GM04503 (cell line): ENCODE measurements at regions not wholly inside any gene's neighbourhood (a gene's known extent, or its start where the extent isn't known, plus 50 kb on each side); places are given as distances from the start of the nearest gene placed in this dataset.
A peak's percentile ranks its signal among the peaks of the same experiment; 100 is the strongest.
"Not testable (repeated sequence)": the region's sequence is repeated elsewhere in the genome, so short reads cannot be mapped to it uniquely, and the experiment has no call there.

Experiments
- DNase-seq: peaks from one replicate; pipeline ENCODE4 v3.0.0-alpha.2; 2012; ENCODE audit warnings: low read depth

DNA sequence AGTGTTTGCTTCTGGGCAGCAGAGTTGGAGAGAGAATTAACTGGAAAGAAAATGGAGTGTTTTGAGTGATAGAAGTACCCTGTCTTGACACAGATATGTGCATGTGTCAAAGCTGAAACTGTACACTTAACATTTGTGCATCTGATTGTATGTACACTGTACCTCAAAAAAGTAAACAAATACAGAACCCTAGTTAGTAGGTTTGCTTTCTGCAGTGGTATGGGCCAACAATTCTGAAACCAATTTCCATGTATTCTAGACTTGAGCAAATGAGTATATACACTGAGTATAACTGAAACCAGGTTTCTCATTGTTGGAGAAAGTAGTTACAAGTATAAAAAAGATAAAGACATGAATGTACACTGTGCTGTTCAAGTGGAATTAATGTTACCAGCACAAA is 52.4 kb downstream of the ELAPOR2 start:
- DNase-seq, result no peak

DNA sequence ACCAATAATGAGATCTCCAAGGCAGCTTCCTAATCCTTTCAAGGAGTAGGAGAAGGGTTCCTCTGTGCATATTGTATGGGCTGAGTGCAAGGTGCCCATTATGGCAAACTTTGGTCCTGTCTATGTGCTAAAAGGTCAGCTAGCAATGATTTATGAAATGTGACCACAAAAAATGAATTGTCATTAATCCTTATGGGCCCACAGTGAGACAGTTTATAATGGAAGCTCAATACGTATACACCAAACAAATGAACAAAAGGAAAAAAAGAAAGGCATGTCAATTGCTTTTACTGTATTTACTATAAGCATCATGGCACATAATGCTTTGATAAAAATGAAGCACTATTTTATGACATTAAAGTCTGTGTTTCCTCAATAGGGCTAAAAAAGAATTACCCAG is 54.5 kb downstream of the ELAPOR2 start:
- no peak for DNase-seq

DNA sequence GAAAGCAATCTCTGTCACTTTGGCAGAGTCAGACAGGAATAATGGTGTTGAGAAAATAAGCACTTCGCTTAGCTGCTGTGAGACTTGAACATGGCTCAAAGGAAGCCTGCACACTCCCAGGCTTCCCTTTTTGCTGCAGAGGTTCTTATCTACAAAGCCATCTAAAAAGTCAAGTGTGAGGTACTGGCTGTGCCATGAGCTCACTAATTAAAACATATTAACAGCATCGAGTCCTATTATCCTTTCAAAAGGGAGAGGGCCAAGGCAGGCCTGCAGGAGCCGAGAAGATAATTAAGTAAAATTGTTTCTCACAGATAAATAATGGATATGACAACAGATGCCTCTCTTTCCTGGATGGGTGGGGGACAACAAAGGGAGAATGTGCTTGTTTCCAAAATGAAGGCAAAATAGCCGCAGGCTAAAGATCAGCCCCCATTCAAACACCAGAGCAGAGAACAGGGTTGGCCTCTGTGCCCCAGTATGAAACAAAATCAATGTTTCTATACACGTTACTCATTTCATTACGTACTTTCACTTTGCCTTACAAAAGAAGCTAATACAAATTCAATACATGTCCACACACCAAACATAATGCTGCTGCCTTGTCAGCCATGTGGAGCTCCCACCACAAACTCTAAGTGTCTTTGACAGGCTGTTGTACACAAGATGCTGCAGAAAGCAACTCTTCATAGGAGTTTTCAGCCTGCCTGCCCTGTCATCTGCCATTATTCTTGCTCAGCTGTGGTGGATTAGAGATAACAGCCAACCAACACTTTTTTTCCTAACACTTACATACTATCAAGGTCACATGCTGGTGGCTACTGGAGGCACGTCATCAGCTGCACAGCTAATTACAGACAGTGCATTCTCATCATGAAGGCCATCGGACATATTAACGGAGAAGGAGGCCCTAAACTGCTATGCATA is 55.3 kb downstream of the ELAPOR2 start:
- no peak for DNase-seq

DNA sequence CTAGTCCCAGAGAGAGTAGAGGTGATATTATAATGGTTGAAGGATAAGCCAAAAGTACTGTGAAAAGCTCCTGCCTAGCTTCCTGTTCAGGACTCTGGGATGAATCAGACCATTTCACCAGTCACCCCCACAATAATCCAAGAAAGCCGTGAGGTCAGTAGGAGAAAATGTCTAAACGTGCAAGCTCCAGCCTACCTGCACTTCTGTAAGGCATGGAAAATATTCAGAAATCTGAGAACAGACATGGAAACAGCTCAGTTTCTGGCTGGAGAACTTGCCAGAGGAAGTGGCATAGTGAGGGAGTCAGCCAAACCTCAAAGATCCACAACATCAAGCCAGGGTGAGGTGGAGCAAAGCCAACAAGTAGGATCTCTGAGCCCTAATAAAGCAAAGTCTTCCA is 58.2 kb downstream of the ELAPOR2 start:
- peak; percentile 39 for DNase-seq

DNA sequence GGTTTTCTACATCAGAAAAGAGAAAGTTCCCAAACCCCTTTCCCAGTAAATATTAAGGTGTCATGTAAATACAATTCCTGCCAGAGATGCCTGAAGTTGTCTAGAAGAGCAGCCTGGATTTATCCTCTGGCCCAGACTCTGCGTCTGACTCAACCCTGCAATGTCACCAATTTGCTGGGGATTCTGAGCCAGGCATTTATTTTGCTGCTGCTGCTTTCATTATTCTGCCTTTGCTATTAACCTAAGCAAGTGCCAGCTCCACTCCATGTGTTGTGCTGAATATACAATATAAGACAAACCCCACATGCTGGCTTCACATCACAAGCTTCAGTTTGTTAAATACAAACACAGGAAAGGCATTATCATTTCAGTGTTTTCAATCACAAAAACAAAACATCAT is 59.1 kb downstream of the ELAPOR2 start:
- DNase-seq, result peak; percentile 9

DNA sequence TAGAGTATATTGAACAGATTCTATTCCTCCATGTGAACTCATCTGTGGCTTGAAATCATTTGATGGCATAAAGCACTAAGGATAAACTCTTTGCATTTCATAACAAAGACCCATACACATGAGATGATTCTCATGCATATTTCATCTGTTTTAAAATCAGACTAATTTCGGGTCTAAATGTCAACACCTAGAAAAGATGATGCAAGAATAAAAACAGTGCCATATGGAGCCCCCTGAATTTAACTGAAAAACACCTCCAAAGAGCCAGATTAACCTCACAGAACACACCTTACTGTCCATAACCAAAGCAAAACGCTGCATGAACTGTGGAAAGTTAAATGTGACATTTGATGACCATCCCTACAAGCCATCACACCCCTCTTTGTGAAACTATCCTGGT is 59.7 kb downstream of the ELAPOR2 start:
- no peak for DNase-seq

DNA sequence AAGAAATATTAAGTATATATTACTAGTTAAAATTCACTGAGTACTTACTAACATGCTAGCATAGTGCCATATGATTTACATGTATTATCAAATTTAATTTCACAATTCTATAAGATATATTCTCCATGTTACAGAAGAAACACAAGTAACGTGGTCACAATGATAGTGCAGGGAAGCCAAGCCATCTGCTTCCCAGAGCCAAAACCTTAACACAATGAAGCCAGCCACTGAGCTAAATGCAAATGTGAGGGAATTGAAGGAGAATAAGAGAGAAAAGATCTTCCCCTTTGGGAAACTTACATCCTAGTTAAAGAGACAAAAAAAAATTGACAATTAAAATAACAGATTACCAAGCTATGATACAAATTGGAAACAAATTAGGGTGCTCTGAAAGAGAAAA is 63.6 kb downstream of the ELAPOR2 start:
- no peak for DNase-seq

DNA sequence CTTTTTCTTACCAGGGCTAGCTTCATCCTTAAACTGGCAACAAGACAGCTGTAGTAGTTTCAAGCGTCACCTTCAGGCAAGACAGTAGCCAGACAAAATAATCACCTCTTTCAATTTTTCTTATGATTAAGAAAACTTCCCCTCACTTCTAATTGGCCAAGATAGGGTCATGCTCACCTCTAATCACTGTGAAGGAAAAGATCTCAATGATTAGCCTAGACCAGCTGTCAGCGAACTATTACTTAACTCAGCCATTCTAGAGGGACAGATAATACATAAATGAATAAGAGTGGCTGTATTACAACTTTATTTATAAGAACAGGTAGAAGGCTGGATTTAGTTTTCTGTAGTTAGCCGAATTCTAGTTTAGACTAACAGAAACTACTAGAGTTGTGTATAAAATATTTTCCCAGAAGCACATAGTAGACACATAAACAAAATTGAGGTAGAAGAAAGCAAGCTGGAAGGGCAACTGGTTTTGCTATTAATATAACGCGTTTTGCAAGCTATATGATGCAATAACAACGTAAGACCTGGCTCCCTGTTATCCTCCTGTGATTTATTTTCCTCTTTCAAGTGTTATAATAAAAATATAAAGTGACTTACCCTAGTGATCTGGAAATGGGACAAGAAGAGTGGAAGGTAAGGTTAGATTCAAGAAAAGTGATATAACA is 64.3 kb downstream of the ELAPOR2 start:
- DNase-seq, result no peak

DNA sequence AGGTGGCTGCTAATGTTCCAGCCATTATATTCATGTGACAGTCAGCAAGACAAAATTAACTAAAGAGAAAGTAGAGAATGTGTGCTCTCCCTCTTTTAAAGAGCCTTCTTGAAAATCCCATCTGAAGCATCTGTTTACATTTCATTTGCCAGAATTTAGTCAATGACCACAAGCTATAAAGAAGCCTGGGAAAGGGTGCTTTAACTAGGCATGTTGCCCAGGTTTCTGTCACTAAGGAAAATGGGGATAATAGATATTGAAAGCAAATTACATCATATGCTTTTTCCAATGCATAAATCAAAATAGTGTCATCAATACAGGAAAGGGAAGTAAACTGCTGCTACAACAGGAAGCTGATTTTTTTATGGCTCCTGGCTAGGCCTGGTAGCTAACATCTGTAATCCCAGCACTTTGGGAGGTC is 67.7 kb downstream of the ELAPOR2 start:
- DNase-seq, result peak; percentile 62

DNA sequence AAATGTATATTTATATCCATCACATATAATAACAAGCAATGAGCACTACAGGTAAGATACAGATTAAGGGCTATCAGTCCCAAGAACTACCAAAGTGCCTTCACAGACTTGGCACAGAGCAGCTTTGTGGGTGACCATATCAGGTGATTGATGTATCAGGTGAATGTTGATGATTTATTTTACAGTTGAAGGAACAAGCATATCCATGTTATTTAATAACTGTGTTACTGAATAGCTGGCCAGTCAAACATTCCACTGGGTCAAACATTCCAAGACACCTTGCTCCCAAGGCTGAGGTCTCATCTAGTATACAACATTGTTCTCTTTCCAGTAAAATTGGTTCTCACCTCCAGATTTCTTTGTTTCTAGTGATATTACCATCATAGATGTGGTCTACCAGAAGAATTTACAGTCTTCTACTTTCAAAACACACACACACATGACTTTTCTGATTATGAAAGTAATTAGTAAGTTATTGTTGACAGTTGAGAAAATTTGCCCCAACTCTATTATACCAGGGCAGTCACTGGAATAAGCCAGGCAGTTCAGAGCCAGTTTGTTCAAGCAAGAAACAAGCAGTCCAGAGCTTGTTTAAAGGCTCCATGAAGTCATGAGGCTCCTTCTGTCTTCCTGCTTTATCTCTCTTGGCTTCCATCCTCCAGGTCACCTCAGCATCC is 68.2 kb downstream of the ELAPOR2 start:
- DNase-seq, result no peak

DNA sequence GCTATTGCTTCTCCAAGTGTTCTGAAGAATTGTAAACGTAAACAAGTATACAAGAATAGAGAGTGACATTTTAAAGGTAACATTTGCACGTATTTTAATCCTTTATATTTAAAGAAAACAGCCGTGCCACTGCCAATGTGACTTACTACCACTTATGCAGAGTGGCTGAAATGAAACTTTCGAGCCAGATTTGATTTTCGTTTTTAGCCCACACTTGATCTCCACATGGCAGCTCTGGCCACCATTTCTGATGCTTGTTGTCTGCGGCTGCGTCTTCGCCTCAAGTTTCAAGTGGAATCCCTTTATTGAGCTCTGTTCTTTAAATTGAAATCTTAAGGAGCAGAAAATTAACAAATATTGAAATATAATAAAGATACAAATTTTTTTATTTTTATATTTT is 70.0 kb downstream of the ELAPOR2 start:
- DNase-seq, result no peak

DNA sequence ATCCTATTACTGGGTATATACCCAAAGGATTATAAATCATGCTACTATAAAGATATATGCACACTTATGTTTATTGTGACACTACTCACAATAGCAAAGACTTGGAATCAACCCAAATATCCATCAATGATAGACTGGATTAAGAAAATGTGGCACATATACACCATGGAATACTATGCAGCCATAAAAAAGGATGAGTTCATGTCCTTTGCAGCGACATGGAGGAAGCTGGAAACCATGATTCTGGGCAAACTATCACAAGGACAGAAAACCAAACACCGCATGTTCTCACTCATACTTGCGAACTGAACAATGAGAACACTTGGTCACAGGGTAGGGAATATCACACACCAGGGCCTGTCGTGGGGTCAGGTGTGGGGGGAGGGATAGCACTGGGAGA is 71.6 kb downstream of the ELAPOR2 start:
- not testable (repeated sequence) for DNase-seq

DNA sequence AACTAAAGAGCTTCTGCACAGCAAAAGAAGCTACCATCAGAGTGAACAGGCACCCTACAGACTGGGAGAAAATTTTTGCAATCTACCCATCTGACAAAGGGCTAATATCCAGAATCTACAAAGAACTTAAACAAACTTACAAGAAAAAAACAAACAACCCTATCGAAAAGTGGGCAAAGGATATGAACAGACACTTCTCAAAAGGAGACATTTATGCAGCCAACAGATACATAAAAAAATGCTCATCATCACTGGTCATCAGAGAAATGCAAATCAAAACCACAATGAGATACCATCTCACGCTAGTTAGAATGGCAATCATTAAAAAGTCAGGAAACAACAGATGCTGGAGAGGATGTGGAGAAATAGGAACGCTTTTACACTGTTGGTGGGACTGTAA is 72.1 kb downstream of the ELAPOR2 start:
- not testable (repeated sequence) for DNase-seq

DNA sequence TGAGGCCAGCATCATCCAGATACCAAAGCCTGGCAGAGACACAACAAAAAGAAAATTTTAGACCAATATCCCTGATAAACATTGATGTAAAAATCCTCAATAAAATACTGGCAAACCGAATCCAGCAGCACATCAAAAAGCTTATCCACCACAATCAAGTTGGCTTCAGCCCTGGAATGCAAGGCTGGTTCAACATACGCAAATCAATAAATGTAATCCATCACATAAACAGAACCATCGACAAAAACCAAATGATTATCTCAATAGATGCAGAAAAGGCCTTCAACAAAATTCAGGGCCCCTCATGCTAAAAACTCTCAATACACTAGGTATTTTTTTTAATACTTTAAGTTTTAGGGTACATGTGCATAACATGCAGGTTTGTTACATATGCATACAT is 74.1 kb downstream of the ELAPOR2 start:
- DNase-seq, result not testable (repeated sequence)

DNA sequence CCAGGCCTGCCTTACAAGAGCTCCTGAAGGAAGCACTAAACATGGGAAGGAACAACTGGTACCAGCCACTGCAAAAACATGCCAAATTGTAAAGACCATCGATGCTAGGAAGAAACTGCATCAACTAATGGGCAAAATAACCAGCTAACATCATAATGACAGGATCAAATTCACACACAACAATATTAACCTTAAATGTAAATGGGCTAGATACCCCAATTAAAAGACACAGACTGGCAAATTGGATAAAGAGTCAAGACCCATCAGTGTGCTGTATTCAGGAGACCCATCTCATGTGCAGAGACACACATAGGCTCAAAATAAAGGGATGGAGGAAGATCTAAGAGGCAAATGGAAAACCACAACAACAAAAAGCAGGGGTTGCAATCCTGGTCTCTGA is 75.8 kb downstream of the ELAPOR2 start:
- DNase-seq, result not testable (repeated sequence)

DNA sequence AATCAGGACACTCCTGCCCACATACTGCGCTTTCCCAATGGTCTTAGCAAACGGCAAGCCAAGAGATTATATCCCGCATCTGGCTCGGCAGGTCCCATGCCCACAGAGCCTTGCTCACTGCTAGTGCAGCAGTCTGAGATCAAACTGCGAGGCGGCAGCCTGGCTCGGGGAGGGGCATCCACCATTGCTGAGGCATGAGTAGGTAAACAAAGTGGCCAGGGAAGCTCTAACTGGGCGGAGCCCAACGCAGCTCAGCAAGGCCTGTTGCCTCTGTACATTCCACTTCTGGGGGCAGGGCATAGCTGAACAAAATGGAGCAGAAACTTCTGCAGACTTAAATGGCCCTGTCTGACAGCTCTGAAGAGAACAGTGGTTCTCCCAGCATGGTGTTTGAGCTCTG is 77.5 kb downstream of the ELAPOR2 start:
- DNase-seq, result not testable (repeated sequence)

DNA sequence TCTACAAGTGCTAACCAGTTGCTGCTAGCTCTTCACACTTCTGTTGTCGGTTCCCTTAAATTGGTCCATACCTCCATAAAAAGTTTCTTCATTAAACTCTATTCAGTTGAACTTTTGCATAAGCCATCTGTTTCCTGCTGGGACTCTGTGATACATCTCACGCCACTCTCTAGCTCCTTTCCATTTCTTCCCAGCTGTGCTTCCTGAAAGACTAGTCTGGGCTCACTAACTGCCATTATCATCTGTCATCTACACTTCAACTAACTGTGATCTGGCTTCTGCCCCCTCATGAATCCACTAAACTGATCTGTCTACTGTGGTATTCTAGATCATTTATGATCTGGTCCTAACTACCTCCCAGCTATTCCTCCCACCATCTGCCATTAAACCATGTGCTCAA is 78.3 kb downstream of the ELAPOR2 start:
- no peak for DNase-seq

DNA sequence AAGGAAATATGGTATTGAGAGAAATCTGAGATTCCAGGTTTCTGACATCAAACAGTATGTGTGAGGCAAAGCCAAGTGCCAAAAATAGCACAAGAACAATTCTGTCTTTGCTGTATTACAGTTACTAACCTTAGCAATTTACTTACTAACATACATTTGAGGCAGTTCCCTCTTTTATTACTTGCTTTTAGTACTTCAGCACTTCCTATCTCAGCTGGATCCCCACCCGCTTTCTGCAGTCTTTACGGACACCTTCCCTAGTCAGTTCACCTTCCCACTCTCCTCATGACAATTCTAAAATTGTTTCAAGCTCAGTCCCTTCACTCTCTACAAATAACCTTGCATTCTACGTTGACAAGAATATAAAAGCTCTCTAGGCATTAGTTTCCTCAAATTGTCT is 79.2 kb downstream of the ELAPOR2 start:
- no peak for DNase-seq

DNA sequence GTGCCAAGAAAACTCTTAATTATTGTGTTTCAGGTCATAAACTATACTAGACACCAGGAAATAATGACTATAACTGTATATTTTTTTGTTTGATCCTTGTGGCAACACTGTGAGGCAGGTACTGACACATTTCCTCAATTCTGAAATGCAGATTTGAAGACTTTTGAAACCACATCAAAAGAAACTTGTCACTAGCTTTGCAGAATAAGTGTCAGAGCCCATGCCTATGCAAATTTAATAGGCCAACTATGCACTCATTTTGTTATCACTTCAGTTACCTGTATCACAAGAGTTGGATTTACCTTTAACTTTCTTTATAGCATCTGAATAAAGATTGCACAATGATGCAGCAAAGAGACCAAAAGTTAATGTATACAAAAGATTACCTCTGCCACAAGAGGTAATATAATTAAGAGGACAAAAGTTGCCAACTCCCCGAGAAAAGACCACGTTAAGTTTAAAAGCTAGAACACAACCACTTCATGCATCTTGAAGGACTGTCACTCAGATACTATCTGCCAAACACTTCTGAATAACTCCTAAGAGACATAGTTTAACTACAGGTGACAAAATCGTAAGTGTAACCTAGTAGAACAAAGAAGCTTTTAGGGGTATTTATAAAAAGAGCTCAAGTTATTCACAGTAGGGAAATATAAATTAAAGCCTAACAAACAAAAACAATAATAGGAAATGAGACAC is 80.5 kb downstream of the ELAPOR2 start:
- DNase-seq, result no peak

DNA sequence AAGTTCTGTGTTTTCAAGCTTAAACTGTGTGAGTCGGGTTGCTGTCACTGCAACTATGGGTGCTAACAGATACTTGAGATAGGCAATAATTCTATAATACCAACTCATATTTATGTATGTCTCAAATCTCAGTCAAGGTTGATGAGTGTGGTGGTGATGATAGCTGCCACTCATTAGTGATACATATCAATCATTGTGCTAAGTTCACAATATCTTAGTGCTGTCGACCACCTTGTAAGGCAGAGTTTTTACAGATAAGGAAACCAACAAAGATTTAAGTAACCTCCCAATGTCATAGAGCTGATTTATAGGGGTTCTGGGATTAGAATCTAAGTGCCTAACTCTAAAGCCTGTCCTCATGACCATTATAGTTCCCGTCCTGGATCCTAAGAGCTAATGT is 82.5 kb downstream of the ELAPOR2 start:
- DNase-seq, result no peak

DNA sequence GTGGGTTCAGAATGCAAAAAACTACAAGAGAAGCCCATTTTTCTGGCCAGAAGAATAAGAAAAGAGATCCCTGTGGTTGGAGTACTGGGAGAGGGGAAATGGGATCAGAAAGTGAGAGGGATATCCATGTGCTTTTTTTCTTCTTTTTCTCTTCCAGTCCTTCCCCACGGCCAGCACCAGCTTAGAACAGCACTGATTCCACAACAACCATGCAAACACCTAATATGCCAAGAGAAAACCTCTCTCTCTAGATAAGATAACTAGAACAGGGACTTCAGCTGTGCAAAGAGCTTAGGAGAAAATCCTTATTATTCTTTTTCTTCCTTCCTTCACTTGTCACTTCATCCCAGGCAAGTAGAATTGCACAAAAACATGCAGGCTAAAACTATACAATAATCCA is 83.5 kb downstream of the ELAPOR2 start:
- no peak for DNase-seq

DNA sequence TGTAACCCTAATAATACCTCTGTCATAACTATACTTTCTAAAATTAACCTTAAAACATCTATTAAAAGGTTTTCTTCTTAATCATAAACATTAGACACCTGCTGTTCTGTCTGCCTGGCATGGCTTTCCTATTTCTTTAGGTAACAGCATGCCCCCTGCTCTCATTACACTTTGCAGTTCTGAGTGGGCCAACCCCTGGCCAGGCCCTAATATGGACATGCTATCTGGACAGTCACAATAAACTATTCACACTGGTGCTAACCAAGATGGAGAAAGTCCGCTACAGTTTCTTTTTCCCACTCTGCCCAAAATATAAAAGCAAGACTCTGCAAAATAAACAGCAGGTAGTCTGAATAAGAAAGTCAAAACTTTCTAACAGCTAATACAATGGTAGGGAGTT is 84.0 kb downstream of the ELAPOR2 start:
- DNase-seq, result no peak
